CD4-positive, alpha-beta T cell treated with Interleukin-17A for 1 hour (primary cell): ENCODE measurements at regions not wholly inside any gene's neighbourhood (a gene's known extent, or its start where the extent isn't known, plus 50 kb on each side); places are given as distances from the start of the nearest gene placed in this dataset.
"Not testable (repeated sequence)": the region's sequence is repeated elsewhere in the genome, so short reads cannot be mapped to it uniquely, and the experiment has no call there.

Experiments
- DNase-seq: peaks from one replicate; pipeline ENCODE4 v3.0.0-alpha.2; 2020

GRCh38 chr9:40884902-40885490 lies 243.5 kb downstream of the FOXD4L6 start:
- DNase-seq = not testable (repeated sequence)

GRCh38 chr9:40884072-40884901 lies 244.2 kb downstream of the FOXD4L6 start:
- no peak for DNase-seq

GRCh38 chr9:40883423-40884071 lies 244.9 kb downstream of the FOXD4L6 start:
- DNase-seq = not testable (repeated sequence)

GRCh38 chr9:40873753-40874295 lies 254.7 kb downstream of the FOXD4L6 start:
- not testable (repeated sequence) for DNase-seq

- not testable (repeated sequence) for DNase-seq
Observed at GRCh38 chr9:40868437-40868836, 260.0 kb downstream of the FOXD4L6 start.
